OCI-LY7 (cell line): ENCODE measurements at regions not wholly inside any gene's neighbourhood (a gene's known extent, or its start where the extent isn't known, plus 50 kb on each side); places are given as distances from the start of the nearest gene placed in this dataset.
"Not testable (repeated sequence)": the region's sequence is repeated elsewhere in the genome, so short reads cannot be mapped to it uniquely, and the experiment has no call there.

Experiments used
- BruUV-seq: library from RNA; stranded (reverse); fragments of 400-500 nt; replicated peaks from 2 replicates; lab custom pipeline; 2021; lab: Mats Ljungman, UMichigan
- CTCF ChIA-PET: fragments of 300-600 bp; sonication (Branson Sonifier 250); formaldehyde crosslinking; loops from one replicate; lab custom pipeline; 2022; ENCODE audit warnings: antibody characterized with exemption; ENCODE audit not compliant: unreplicated experiment; lab: Charles Lee
- POLR2A ChIA-PET: fragments of 300-600 bp; sonication (Branson Sonifier 250); formaldehyde crosslinking; loops from one replicate; lab custom pipeline; 2022; ENCODE audit warnings: antibody characterized with exemption; lab: Charles Lee
- DNase-seq: peaks from one replicate; pipeline ENCODE4 v3.0.0-alpha.2; 2015; ENCODE audit warnings: low spot score
- H2AFZ ChIP-seq: fragments of 200-600 bp; sonication (generic), shearing (Covaris generic); 2 replicates; pipeline ENCODE4 v1.6.1; 2014; ENCODE audit warnings: mild to moderate bottlenecking, antibody characterized with exemption, low read length, moderate library complexity
- H3K27ac ChIP-seq: fragments of 200-600 bp; sonication (generic); 2 replicates; pipeline ENCODE4 v1.5.1; 2014; ENCODE audit warnings: mixed run types, low read depth, mild to moderate bottlenecking, moderate library complexity, low read length, inconsistent platforms; ENCODE audit not compliant: poor library complexity, severe bottlenecking
- H3K36me3 ChIP-seq: fragments of 200-600 bp; sonication (generic); 2 replicates; pipeline ENCODE4 v1.6.1; 2014; ENCODE audit warnings: mild to moderate bottlenecking, antibody characterized with exemption, low read length, moderate library complexity, mixed read lengths; ENCODE audit not compliant: insufficient read depth
- H3K4me1 ChIP-seq: fragments of 200-600 bp; sonication (generic); 2 replicates; pipeline ENCODE4 v1.5.1; 2014; ENCODE audit warnings: mild to moderate bottlenecking, low read length; ENCODE audit not compliant: insufficient read depth, poor library complexity, severe bottlenecking
- H3K4me2 ChIP-seq: fragments of 200-600 bp; sonication (generic); 2 replicates; pipeline ENCODE4 v1.6.1; 2014; ENCODE audit warnings: mild to moderate bottlenecking, low read length
- H3K4me3 ChIP-seq: fragments of 200-600 bp; sonication (generic); 2 replicates; pipeline ENCODE4 v1.5.1; 2014; ENCODE audit warnings: mild to moderate bottlenecking, low read depth, low read length; ENCODE audit not compliant: poor library complexity, severe bottlenecking
- H3K79me2 ChIP-seq: fragments of 200-600 bp; sonication (generic); 2 replicates; pipeline ENCODE4 v1.6.1; 2016; ENCODE audit warnings: low read depth, mild to moderate bottlenecking, low read length, moderate library complexity, mixed read lengths; ENCODE audit not compliant: insufficient read depth
- H3K9me2 ChIP-seq: fragments of 200-600 bp; sonication (generic); 2 replicates; pipeline ENCODE4 v1.6.1; 2016; ENCODE audit warnings: mild to moderate bottlenecking, low read length, mixed read lengths; ENCODE audit not compliant: insufficient read depth
- H3K9me3 ChIP-seq: fragments of 200-600 bp; sonication (generic); 2 replicates; pipeline ENCODE4 v1.6.1; 2014; ENCODE audit warnings: mild to moderate bottlenecking, mixed run types, low read length, mixed read lengths
- H4K20me1 ChIP-seq: fragments of 200-600 bp; sonication (generic); 2 replicates; pipeline ENCODE4 v1.6.1; 2014; ENCODE audit warnings: mild to moderate bottlenecking, antibody characterized with exemption, low read length, moderate library complexity, mixed read lengths; ENCODE audit not compliant: insufficient read depth
- CTCF ChIP-seq: fragments of 200-600 bp; sonication (generic); conservative IDR thresholded peaks from 2 replicates; pipeline ENCODE4 v1.5.1; 2014; ENCODE audit warnings: mild to moderate bottlenecking, antibody characterized with exemption, low read length, moderate library complexity, mixed read lengths
- EZH2phosphoT487 ChIP-seq: fragments of 200-600 bp; sonication (generic); IDR thresholded peaks from 2 replicates; pipeline ENCODE4 v1.6.1; 2018; ENCODE audit warnings: low read depth, borderline replicate concordance, mild to moderate bottlenecking, mixed run types, antibody characterized with exemption, low read length, moderate library complexity, mixed read lengths
- intact Hi-C: fragments of 100-400 bp; cut with micrococcal nuclease; formaldehyde crosslinking; loops from one replicate; pipeline ENCODE4 v1.10.0; 2022; ENCODE audit not compliant: unreplicated experiment

GRCh38 chr2:741195-741496 is 63.9 kb upstream of the TMEM18 start:
- Histone ChIP-seq H3K79me2 (no peaks in the 10 kb centered on the region), H3K4me3 (no peak overlapping the region), H3K9me2 (no peaks in the 10 kb centered on the region), H3K4me1 (no peaks in the 10 kb centered on the region), H3K27ac (no peak overlapping the region), H2AFZ (no peak overlapping the region), H3K9me3 (no peaks in the 10 kb centered on the region), H4K20me1 (no peaks in the 10 kb centered on the region), H3K4me2 (no peak overlapping the region), H3K36me3 (no peaks in the 10 kb centered on the region)
- ChIA-PET POLR2A (no interaction called here), CTCF (no interaction called here)
- DNase-seq = no peak
- intact Hi-C loops = no loop called here
- BruUV-seq = no TSS peak
- TF ChIP-seq CTCF = no peak
- TF ChIP-seq EZH2phosphoT487 = no peak

GRCh38 chr2:740322-741194 is 63.4 kb upstream of the TMEM18 start:
- H3K27ac ChIP-seq, H3K4me3 ChIP-seq, H3K9me2 ChIP-seq, intact Hi-C loops, H4K20me1 ChIP-seq, H3K4me1 ChIP-seq, H2AFZ ChIP-seq, H3K79me2 ChIP-seq, H3K36me3 ChIP-seq, CTCF ChIA-PET, H3K9me3 ChIP-seq, DNase-seq, H3K4me2 ChIP-seq, BruUV-seq: not testable (repeated sequence)
- POLR2A ChIA-PET = interaction anchor here (0.7 kb wide), 3 partner anchors 9 to 680 kb away, joined by 3 read pairs; no protein-coding TSS in a partner anchor

GRCh38 chr2:739864-740321 is 62.7 kb upstream of the TMEM18 start:
- DNase-seq, CTCF ChIA-PET, H3K9me2 ChIP-seq, H3K4me2 ChIP-seq, H3K27ac ChIP-seq, intact Hi-C loops, BruUV-seq, H3K79me2 ChIP-seq, H4K20me1 ChIP-seq, H3K4me3 ChIP-seq, H2AFZ ChIP-seq, H3K36me3 ChIP-seq, H3K9me3 ChIP-seq, H3K4me1 ChIP-seq: not testable (repeated sequence)
- POLR2A ChIA-PET = interaction anchor here (0.7 kb wide), 3 partner anchors 8 to 681 kb away, joined by 3 read pairs; no protein-coding TSS in a partner anchor
